Nucleus accumbens (tissue), 56 donors: ENCODE measurements at regions not wholly inside any gene's neighbourhood (a gene's known extent, or its start where the extent isn't known, plus 50 kb on each side); places are given as distances from the start of the nearest gene placed in this dataset.

Experiments used
- DNase-seq, 56 donors: peaks; one replicate each; lab custom pipeline; 2025; lab: John Stamatoyannopoulos, UW

GRCh38 chr3:124268355-124268754 lies 276.4 kb upstream of the ROPN1 start:
- no peak for DNase-seq

DNA sequence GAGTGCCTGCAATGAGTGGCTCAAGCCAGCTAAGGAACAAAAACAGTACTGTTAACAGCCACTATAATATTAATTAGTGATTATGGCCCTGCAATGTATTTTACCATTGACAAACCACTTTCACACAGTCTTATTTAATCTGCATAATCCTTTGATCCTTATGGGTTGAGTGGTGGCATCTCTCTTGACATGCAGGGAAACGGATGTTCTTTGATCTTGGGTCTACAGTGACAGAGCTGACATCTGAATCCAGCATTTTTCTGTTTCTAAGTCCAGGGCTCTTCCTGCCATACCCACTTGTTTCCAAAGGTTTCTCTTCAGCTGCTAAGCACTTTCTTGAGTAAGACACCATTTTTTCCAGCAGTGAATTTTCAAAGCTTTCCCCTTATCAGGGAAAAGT lies 277.7 kb upstream of the ROPN1 start:
- no peak for DNase-seq

DNA sequence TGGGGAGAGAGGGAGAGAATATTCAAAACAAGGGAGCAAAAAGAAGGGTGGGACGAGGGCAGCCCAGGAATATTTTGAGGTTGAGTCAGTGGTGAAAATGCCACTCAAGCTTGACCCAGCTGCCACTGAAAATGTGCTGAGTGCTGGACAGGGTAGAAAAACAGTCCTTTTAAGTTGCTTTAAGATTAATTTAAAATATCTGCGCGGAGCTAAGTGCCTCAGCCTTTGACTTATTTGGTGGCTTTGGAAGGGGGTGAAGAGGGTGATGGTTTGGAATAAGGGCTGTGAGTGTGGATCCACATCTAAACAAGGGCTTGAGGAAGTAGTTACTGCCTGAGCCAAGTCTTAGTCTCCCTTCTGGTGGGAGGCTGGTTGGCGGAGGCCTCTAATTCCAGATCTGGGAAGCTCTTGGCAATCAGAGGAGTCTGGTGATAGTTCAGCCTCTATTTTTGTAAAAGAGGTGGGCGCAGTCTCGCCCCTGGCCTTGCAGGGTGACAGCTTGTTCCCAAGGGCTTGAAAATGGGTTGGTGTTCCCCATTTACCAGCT lies 280.8 kb upstream of the ROPN1 start:
- no peak for DNase-seq

- DNase-seq = no peak
Observed at GRCh38 chr3:124273651-124274050, 281.7 kb upstream of the ROPN1 start.

- no peak for DNase-seq
Observed at GRCh38 chr3:124274051-124274450, 282.1 kb upstream of the ROPN1 start.

DNA sequence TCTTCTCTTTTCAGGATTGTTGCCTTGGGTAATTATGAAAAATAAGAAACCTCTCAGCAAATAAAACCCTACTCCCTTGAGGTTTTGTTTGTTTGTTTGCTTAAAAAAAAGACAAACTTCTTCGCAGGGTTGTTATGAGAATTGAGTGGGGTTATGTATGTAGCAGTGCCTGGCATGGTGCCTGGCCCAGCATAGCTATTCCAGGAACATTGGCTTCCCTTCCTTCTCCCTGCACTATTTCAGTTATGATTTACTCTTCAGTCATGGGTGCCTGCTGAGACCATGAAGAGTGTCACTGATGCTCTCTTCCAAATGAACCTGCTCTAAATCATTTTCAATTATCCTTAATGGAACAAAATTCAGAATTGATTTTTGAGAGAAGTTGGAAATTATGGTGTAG lies 283.5 kb upstream of the ROPN1 start:
- no peak for DNase-seq

- no peak for DNase-seq
Observed at GRCh38 chr3:124276133-124276532, 284.2 kb upstream of the ROPN1 start.

DNA sequence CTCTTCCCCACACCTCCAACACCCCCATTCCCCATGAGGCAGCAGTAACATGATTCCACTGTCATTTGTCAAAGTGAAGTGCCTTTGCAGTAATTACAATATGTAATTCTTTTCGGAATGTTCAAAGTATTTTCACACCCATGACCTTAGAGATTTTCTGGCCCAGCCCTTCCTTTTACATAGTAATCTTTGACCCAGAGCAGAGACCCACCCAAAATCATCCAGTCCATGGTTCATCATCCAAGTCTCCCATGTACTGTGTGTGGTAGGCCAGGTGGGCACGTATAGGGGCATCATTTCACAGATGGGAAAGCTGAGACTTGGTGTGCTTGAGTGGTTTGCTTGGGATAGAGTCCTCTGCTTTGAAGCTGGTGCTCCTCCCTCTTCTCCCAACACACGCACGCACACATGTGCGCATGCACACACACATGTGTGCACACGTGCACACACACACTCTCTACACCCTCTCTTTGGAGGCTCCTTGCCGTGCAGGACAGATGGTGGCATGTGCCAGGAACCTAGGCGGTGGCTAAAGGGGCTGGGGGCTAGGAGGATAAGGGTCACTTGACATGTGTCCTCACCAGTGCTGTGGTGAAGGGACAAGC lies 284.7 kb upstream of the ROPN1 start:
- no peak for DNase-seq

DNA sequence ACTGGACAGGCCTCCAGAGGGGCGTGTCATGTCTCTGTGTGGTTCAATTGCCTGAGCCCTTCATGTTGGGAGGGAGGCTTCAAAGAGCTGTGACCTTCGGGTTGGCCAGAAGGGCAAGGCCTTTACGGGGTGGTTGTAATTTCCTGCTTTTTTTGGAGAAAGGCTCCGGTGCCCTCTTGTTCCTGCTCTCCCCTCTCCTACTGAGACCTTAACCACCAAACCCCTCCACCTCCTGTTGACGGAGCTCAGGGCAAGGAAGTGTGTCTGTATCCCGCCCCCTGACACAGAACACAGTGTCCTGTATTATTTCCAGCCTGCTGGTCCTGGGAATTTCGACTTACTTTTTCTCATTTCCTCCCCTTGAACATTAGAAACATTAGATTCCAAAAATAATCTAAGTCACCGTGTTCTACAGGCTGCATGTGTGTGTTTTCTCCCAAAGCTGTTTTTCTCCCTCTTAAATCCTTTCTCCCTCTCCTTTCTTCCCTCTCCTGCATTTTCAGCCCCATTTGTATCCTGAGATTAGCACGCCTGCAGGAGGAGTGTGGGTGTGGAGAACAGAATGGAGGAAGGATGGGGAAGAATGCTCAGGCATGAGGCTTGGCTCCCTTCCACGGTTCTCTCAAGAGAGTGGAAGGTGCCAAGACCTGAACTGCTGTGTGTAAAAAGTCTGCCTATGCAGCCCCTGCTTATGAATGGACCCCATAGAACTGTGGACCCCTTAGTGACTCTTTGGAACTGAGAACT lies 285.4 kb upstream of the ROPN1 start:
- DNase-seq = peak in 10 of 56 donors; percentile 6 to 54 (median 24)

DNA sequence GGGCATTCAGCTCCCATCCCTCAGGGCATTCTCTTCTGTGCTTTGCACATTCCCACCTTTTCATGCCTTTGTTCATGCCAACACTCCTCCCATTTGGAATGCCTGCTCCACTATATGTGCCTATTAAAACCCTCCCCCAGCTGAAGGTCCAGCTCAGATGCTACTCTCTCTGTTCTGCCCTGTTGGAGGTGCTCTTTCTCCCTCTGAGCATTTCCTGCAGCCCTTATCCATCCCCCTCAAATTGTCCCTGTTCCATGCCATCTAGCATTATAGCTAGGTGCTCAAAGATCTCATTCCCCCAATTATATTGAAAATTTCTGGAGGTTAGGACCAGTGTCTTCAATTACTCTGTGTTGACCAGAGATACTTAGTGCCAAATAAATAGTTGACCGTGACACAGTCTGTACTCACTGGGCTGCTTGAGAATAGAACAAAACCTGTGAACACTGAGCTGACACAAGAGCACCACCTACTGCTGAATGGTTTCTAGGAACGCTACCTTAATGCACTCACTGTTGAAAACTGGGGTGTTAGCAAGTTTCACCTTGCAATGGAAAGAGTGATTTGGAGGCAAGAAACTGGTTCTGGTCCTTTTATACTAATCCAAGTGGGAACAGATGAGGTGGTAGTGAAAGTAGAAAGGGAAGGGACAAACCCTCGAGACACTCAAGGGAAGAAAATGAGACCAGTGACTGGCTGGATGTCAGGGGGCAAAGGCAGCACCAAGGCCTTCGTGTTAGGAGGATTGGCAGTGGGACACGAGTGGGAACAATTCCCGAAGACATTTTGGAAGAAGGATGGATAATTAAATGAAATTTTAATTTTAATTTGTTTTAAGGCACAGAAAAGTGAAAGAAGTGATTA lies 289.8 kb upstream of the ROPN1 start:
- DNase-seq = peak in 5 of 56 donors; percentile 6 to 35 (median 11)

- peak in 6 of 56 donors; percentile 8 to 29 (median 20) for DNase-seq
Observed at GRCh38 chr3:124282751-124283651, 291.1 kb upstream of the ROPN1 start.

DNA sequence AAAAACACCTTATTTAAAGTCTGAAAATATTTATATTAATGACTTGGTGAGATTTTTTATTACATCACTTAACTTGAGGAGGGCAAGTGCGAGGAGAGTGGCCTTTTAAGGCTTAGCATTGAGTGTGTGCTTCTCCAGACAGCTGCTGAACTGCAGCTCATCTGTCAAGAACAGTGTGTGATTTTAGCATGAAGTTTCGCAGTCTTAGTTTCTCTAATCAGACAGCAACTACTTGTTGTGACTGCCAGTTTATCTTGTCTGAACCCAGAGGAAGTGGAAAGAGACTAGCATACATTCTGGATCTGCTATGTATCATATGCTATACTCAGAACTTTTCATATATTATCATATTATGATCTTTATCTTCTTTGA lies 291.7 kb upstream of the ROPN1 start:
- no peak for DNase-seq

DNA sequence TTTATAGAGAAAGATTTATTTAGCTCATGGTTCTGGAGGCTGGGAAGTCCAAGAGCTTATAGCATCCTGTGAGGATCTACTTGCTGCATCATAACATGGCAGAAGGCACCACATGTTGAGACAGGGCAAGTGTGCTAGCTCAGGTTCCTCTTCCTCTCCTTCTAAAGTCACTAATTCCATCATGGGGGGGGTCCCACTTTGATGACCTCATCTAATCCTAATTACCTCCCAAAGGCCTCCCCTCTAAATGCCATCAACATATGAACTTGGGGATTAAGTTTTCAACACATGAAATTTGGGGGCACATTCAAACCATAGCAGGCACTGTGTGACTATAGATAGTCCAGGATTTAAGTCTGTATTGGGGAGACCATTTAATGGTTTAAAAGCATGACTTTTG lies 297.1 kb upstream of the ROPN1 start:
- DNase-seq = no peak

DNA sequence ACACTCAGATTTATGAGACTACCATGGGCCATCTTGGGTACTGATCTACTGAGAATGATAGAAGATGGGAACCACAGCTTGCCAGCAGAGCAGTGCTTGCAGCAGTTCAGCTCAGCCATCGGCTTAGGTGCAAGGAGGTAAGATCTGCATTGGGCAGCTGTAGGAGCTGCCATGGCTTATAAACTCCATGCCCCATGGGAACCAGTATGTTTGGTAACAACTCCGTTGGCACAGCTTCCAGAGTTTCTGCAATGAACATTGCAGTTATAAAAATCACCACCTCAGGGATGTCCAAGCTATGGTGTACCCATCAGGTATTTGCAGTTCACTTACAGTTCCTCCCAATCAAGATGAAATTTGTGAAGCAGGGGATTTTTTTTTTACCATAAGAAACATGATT lies 299.1 kb upstream of the ROPN1 start:
- DNase-seq = no peak

DNA sequence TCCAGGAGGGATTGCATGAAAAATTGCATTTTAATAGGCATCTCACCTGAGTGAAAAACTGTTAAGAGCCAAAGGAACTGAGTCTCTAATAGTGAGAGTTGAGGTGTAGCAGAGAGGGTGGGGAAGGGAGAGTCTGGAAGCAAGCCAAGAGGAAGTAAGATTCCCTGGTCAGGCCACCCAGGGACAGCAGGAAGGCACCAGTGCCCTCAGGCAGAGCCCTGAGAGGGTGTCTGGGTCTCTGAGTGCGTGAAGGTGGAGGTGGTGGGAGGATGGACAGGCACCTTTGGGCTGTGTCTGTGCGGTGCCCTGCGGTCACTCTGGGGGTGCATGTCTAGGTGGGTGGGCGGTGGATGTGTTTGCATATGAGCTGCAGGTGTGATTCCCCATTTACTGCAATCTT lies 300.4 kb upstream of the ROPN1 start:
- no peak for DNase-seq

GRCh38 chr3:124293584-124293983 lies 301.7 kb upstream of the ROPN1 start:
- no peak for DNase-seq

DNA sequence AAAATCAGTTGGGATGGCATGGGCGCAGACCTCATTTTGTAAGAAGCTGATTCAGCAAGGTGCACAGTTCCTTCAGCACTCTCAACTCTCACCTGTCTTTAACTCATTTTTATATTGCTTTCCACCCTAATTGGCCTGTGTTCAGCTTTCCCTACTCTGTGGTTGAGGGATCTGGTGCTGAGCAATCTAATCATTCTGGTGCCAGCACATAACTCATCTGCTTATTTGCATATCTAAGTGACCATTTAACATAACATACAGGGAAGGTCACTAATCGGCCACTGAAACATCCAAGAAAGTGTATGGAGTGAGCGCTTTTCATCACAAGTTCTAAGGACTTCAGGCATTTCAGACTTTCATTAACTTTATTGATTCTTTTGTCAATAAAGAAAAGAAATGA lies 303.4 kb upstream of the ROPN1 start:
- DNase-seq = no peak

DNA sequence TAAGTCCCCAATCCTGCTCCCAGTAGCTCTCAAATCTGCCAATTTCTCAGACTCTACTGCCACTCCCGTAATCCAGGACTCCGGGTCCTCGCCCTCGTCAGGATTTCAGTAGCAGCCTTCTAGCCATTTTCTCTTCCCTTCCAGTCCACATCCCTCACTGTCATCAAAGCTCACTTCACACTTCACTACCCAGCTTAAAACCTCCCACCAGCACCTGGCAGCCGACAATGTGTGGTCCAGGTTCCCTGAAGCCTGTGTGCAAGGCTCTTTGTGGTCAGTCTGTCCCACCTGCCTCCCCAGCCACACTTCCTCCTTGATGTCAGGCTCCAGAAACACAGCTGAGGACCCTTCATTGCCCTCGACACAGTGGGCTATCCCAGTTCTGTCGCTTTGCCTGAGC lies 304.5 kb upstream of the ROPN1 start:
- no peak for DNase-seq

GRCh38 chr3:124297062-124297980 lies 305.4 kb upstream of the ROPN1 start:
- DNase-seq = no peak
